Neural crest cell (in vitro differentiated cells): ENCODE measurements at regions not wholly inside any gene's neighbourhood (a gene's known extent, or its start where the extent isn't known, plus 50 kb on each side); places are given as distances from the start of the nearest gene placed in this dataset.

Experiments used
- DNase-seq: peaks from one replicate; pipeline ENCODE4 v3.0.0; 2021; ENCODE audit warnings: low read depth, mixed read lengths, low spot score
- H3K27ac Mint-ChIP-seq: one replicate; pipeline ENCODE4 v1.8.0; 2021; ENCODE audit warnings: mild to moderate bottlenecking, mixed read lengths; ENCODE audit not compliant: unreplicated experiment
- H3K27me3 Mint-ChIP-seq: 2 replicates; pipeline ENCODE4 v1.8.0; 2021; ENCODE audit warnings: low read depth, mild to moderate bottlenecking, mixed read lengths
- H3K36me3 Mint-ChIP-seq: 2 replicates; pipeline ENCODE4 v1.8.0; 2021; ENCODE audit warnings: low read depth, mild to moderate bottlenecking, mixed read lengths
- H3K4me1 Mint-ChIP-seq: 2 replicates; pipeline ENCODE4 v1.8.0; 2021; ENCODE audit warnings: mixed read lengths
- H3K4me3 Mint-ChIP-seq: one replicate; pipeline ENCODE4 v1.8.0; 2021; ENCODE audit warnings: mild to moderate bottlenecking, mixed read lengths
- H3K9me3 Mint-ChIP-seq: 2 replicates; pipeline ENCODE4 v1.8.0; 2021; ENCODE audit warnings: mixed read lengths
- CTCF ChIP-seq: fragments of 200-600 bp; sonication (generic); conservative IDR thresholded peaks from 2 replicates; pipeline ENCODE4 v1.5.0; 2021; ENCODE audit warnings: antibody characterized with exemption, mild to moderate bottlenecking

- no peak for DNase-seq
- Mint-ChIP-seq H3K4me3 (no peak overlapping the region), H3K27me3 (no peaks in the 10 kb centered on the region), H3K9me3 (peaks cover 6% of the 10 kb centered on the region), H3K27ac (no peak overlapping the region), H3K36me3 (no peaks in the 10 kb centered on the region), H3K4me1 (peaks cover 12% of the 10 kb centered on the region)
- no peak for TF ChIP-seq CTCF
Observed at GRCh38 chr1:96978901-96979300, 257.3 kb downstream of the PTBP2 start.

- no peak for DNase-seq
- TF ChIP-seq CTCF = no peak
- H3K27ac Mint-ChIP-seq = no peak overlapping the region
- no peaks in the 10 kb centered on the region for H3K36me3 Mint-ChIP-seq
- H3K9me3 Mint-ChIP-seq = peaks cover 6% of the 10 kb centered on the region
- H3K4me1 Mint-ChIP-seq = peaks cover 12% of the 10 kb centered on the region
- H3K4me3 Mint-ChIP-seq = no peak overlapping the region
- no peaks in the 10 kb centered on the region for H3K27me3 Mint-ChIP-seq
Observed at GRCh38 chr1:96979304-96980268, 258.0 kb downstream of the PTBP2 start.

GRCh38 chr1:96980448-96980847 lies 258.9 kb downstream of the PTBP2 start:
- peaks cover 12% of the 10 kb centered on the region for H3K4me1 Mint-ChIP-seq
- H3K4me3 Mint-ChIP-seq = no peak overlapping the region
- H3K9me3 Mint-ChIP-seq = peaks cover 8% of the 10 kb centered on the region
- H3K36me3 Mint-ChIP-seq = no peaks in the 10 kb centered on the region
- H3K27me3 Mint-ChIP-seq = no peaks in the 10 kb centered on the region
- H3K27ac Mint-ChIP-seq = no peak overlapping the region
- no peak for DNase-seq
- TF ChIP-seq CTCF = no peak

GRCh38 chr1:96981181-96981580 lies 259.6 kb downstream of the PTBP2 start:
- no peak for DNase-seq
- no peaks in the 10 kb centered on the region for H3K36me3 Mint-ChIP-seq
- TF ChIP-seq CTCF = no peak
- H3K4me1 Mint-ChIP-seq = peaks cover 12% of the 10 kb centered on the region
- H3K27ac Mint-ChIP-seq = no peak overlapping the region
- H3K27me3 Mint-ChIP-seq = no peaks in the 10 kb centered on the region
- H3K4me3 Mint-ChIP-seq = no peak overlapping the region
- H3K9me3 Mint-ChIP-seq = peaks cover 6% of the 10 kb centered on the region

GRCh38 chr1:96982118-96982517 lies 260.5 kb downstream of the PTBP2 start:
- Mint-ChIP-seq H3K4me3 (no peak overlapping the region), H3K27me3 (no peaks in the 10 kb centered on the region), H3K36me3 (no peaks in the 10 kb centered on the region), H3K9me3 (peaks cover 4% of the 10 kb centered on the region), H3K27ac (no peak overlapping the region), H3K4me1 (peaks cover 12% of the 10 kb centered on the region)
- DNase-seq = no peak
- no peak for TF ChIP-seq CTCF
